ENCODE measurements at regions not wholly inside any gene's neighbourhood (a gene's known extent, or its start where the extent isn't known, plus 50 kb on each side); places are given as distances from the start of the nearest gene placed in this dataset.

DNA sequence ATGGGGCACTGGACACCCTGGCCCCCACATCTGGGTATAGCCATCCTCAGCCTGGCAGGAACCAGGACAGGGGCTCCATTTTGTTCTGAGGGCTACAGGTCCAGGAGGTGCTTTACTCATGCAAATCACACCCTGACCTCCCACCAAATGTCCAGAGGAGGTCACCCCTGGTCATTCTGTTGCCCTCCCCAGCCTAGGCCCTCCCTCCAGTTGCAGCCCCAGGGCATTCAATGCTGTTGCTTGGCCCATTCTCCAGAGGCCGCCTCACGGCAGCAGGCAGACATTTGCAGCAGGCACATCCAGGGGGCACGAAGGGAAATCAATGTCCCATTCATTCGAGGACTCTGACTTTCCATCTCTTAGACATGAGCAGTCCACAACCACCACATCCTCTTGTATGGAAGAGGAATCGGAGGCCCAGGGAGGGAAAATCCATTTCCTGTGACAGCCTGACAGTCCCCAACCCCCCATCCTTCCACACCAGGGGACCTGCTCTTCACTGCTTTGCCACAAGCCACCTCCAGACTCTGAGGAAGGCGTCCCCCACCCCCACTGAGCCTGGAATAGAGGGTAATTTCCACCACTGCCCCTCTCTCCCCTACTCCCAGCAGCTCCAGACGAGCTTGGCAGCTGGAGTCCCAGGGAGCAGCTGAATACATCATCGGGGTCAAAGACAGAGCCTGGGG is 76.2 kb upstream of the UNC5B start:
- H3K27ac ChIP-seq, result no peak overlapping the region
- no peaks in the 10 kb centered on the region for H3K36me3 ChIP-seq
- TF ChIP-seq POLR2A (IDR thresholded peaks at IDR 0.05), result no peak
- TF ChIP-seq, protein P1, sequence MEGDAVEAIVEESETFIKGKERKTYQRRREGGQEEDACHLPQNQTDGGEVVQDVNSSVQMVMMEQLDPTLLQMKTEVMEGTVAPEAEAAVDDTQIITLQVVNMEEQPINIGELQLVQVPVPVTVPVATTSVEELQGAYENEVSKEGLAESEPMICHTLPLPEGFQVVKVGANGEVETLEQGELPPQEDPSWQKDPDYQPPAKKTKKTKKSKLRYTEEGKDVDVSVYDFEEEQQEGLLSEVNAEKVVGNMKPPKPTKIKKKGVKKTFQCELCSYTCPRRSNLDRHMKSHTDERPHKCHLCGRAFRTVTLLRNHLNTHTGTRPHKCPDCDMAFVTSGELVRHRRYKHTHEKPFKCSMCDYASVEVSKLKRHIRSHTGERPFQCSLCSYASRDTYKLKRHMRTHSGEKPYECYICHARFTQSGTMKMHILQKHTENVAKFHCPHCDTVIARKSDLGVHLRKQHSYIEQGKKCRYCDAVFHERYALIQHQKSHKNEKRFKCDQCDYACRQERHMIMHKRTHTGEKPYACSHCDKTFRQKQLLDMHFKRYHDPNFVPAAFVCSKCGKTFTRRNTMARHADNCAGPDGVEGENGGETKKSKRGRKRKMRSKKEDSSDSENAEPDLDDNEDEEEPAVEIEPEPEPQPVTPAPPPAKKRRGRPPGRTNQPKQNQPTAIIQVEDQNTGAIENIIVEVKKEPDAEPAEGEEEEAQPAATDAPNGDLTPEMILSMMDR (IDR thresholded peaks at IDR 0.05), result no peak
- no peak for DNase-seq
- no peaks in the 10 kb centered on the region for H3K9me3 ChIP-seq
- H3K4me3 ChIP-seq, result no peak overlapping the region
- H3K4me1 ChIP-seq, result no peaks in the 10 kb centered on the region
- H3K27me3 ChIP-seq, result no peaks in the 10 kb centered on the region

DNA sequence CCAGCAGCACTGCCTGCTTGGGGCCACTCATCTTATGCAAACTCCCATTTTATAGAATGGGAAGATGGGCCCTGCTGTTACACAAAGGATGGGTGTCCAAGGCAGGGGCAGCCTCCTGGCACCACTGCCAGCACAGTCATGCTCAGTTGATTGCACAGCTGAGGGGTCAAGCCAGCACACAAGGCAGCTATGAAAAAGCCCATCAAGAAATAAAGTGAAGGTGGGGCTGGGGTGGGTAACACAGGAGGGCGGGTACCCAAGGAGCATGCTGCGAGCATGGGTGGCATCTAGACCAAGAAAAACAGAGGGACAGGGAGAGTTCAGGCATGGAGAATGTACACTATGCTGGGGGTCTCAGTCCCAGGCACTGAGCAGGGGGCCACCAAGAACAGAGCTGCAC is 74.7 kb upstream of the UNC5B start:
- H3K36me3 ChIP-seq, result no peaks in the 10 kb centered on the region
- TF ChIP-seq, protein P1 (IDR thresholded peaks at IDR 0.05), result no peak
- TF ChIP-seq POLR2A (IDR thresholded peaks at IDR 0.05), result no peak
- H3K4me1 ChIP-seq, result no peaks in the 10 kb centered on the region
- H3K27me3 ChIP-seq, result no peaks in the 10 kb centered on the region
- no peak for DNase-seq
- H3K4me3 ChIP-seq, result no peak overlapping the region
- H3K27ac ChIP-seq, result no peak overlapping the region
- H3K9me3 ChIP-seq, result no peaks in the 10 kb centered on the region

DNA sequence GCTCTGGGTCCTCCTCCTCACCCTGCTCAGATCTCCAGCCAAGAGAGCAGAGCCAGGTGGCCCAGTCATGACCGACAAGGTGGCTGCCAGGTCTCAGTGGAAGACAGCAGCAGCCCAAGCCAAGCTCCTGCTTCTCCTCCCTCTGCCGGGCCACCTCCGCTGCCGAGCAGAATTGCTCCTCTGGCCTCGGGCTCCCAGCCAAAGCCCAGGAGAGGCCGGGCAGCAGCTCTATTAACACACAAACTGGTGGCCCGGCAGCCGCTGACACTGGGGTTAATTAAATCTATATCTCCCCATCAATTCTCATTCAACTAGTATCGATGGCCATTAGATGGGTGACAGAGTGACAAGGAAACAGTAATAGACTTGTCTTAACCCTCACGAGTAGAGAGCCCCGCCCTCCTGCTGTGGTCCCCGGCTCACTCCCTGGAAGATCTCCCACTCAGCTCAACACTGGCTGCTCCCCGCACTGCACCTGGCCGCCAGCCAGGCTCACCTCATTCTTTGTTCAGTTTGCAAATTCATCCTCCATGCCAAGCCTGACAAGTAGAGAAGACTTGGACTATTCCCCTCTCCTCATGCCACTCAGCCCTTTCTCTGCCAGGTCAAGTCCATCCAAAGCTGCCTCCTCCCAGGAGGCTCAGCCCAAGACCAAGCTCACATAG is 74.1 kb upstream of the UNC5B start:
- Histone ChIP-seq H3K27me3 (no peaks in the 10 kb centered on the region), H3K4me3 (no peak overlapping the region), H3K36me3 (no peaks in the 10 kb centered on the region), H3K27ac (no peak overlapping the region), H3K9me3 (no peaks in the 10 kb centered on the region), H3K4me1 (no peaks in the 10 kb centered on the region)
- TF ChIP-seq POLR2A (IDR thresholded peaks at IDR 0.05), result no peak
- TF ChIP-seq, protein P1 (IDR thresholded peaks at IDR 0.05), result no peak
- DNase-seq, result no peak

DNA sequence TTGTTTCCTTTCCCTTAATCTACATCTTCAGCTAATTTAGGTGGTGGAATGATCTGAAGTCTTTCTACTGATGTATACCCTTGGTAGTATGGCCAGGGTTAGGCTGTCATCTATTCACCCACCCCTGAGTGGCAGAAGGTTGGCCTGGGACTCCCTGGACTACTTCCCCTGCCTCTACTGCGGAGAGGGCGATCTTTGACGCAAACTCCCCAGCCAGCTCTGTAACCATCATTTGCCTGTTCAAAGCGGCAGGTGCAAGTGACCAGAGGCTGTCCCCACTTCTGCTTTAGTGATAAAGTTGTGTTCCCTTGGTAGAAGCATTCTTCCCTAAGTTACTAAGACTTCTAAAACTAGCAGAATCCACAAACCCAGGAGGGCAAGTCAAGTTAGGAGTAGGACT is 70.8 kb upstream of the UNC5B start:
- Histone ChIP-seq H3K27ac (no peak overlapping the region), H3K27me3 (no peaks in the 10 kb centered on the region), H3K4me1 (no peaks in the 10 kb centered on the region), H3K36me3 (no peaks in the 10 kb centered on the region), H3K9me3 (no peaks in the 10 kb centered on the region), H3K4me3 (no peak overlapping the region)
- DNase-seq, result no peak
- TF ChIP-seq POLR2A (IDR thresholded peaks at IDR 0.05), result no peak
- TF ChIP-seq, protein P1 (IDR thresholded peaks at IDR 0.05), result no peak

DNA sequence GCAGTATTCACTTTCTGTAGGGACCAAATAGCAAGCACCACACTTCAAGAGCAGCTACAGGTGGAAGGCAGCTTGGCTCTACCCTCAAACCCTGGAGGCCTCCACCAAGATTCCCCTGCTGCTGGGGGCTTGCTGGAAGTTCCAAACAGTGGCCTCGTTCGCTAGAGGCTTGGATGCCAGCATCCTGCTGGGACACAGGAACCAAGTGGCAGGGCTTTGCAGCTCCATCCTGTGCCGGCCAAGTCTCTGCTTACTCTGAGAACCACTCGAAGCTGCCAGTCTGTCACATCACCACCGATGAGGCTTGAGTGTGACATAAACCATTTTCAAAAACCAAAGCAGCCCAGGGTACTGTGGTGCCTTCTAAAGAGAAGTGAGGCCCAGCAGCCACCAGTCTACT is 69.2 kb upstream of the UNC5B start:
- no peak for DNase-seq
- TF ChIP-seq, protein P1 (IDR thresholded peaks at IDR 0.05), result no peak
- TF ChIP-seq POLR2A (IDR thresholded peaks at IDR 0.05), result no peak
- no peak overlapping the region for H3K27ac ChIP-seq
- H3K27me3 ChIP-seq, result no peaks in the 10 kb centered on the region
- no peaks in the 10 kb centered on the region for H3K4me1 ChIP-seq
- no peaks in the 10 kb centered on the region for H3K36me3 ChIP-seq
- no peak overlapping the region for H3K4me3 ChIP-seq
- no peaks in the 10 kb centered on the region for H3K9me3 ChIP-seq
